Thyroid gland (tissue), 4 donors: ENCODE measurements at regions not wholly inside any gene's neighbourhood (a gene's known extent, or its start where the extent isn't known, plus 50 kb on each side); places are given as distances from the start of the nearest gene placed in this dataset.

Experiments used
- CTCF ChIP-seq, 6 experiments: fragments of 200-600 bp in 3 of 6; fragments of 450-650 bp in 3 of 6; sonication (generic) in 3 of 6; IDR thresholded peaks; one replicate each; pipeline ENCODE4 v1.5.1; 2016 to 2019; ENCODE audit warnings: antibody characterized with exemption in 6 of 6, mild to moderate bottlenecking in 2 of 6, inconsistent platforms in 1 of 6, moderate library complexity in 1 of 6
- POLR2A ChIP-seq, 2 donors: fragments of 450-650 bp; IDR thresholded peaks; one replicate each; pipeline ENCODE4 v1.6.1; 2017; ENCODE audit warnings: antibody characterized with exemption in 2 of 2, mild to moderate bottlenecking in 2 of 2, moderate library complexity in 1 of 2

DNA sequence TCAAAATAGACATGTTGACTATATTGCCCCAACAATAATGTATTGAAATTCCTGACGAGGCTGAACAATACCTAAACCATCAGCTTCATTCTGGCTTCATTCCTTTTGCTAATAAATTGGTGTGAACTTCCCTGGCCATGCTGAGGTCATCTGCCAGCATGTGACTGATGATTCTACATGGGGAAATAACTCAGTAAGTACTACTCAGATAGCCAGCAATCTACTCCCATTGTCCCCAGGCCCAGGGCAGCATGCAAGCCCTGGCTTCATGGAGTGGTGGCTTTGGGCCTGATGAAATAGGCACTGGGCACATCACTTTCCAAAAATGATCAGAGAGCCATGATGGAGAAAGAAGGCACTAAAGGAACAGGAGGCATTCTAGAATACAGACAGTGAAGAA lies 468.5 kb upstream of the PIK3C3 start:
- TF ChIP-seq POLR2A (IDR thresholded peaks at IDR 0.05) (no peak), CTCF (IDR thresholded peaks at IDR 0.05) (no peak)
